GM23338 (cell line): ENCODE measurements at regions not wholly inside any gene's neighbourhood (a gene's known extent, or its start where the extent isn't known, plus 50 kb on each side); places are given as distances from the start of the nearest gene placed in this dataset.

Experiments used
- ATAC-seq: fragments of 200-7000 bp; cut with Tn5 transposase; 3 replicates; pipeline ENCODE4 v1.9.1; 2020
- DNase-seq: peaks from one replicate; pipeline ENCODE4 v3.0.0-alpha.2; 2015; ENCODE audit warnings: low spot score
- H2AFZ ChIP-seq: fragments of 200-600 bp; sonication (generic); 2 replicates; pipeline ENCODE4 v1.8.0; 2016; ENCODE audit warnings: antibody characterized with exemption, mild to moderate bottlenecking, moderate library complexity
- H3F3A ChIP-seq: fragments of 200-600 bp; sonication (generic); replicated peaks from 2 replicates; pipeline ENCODE4 v1.8.0; 2017; ENCODE audit warnings: antibody characterized with exemption, mixed run types, low read depth
- H3K27ac ChIP-seq: fragments of 200-600 bp; sonication (generic); 2 replicates; pipeline ENCODE4 v1.6.1; 2016; ENCODE audit warnings: low read depth
- H3K27me3 ChIP-seq: fragments of 200-600 bp; sonication (generic); 2 replicates; pipeline ENCODE4 v1.8.0; 2016; ENCODE audit warnings: mild to moderate bottlenecking, mixed run types, moderate library complexity; ENCODE audit not compliant: insufficient read depth
- H3K36me3 ChIP-seq: fragments of 200-600 bp; sonication (generic); 2 replicates; pipeline ENCODE4 v1.8.0; 2016; ENCODE audit warnings: mild to moderate bottlenecking; ENCODE audit not compliant: insufficient read depth
- H3K4me1 ChIP-seq: fragments of 200-600 bp; sonication (generic); 2 replicates; pipeline ENCODE4 v1.8.0; 2016; ENCODE audit warnings: mild to moderate bottlenecking, moderate library complexity; ENCODE audit not compliant: insufficient read depth
- H3K4me2 ChIP-seq: fragments of 200-600 bp; sonication (generic); 2 replicates; pipeline ENCODE4 v1.7.1; 2017; ENCODE audit warnings: mixed run types
- H3K4me3 ChIP-seq: fragments of 200-600 bp; sonication (generic); 2 replicates; pipeline ENCODE4 v1.6.1; 2016; ENCODE audit warnings: mixed run types
- H3K79me2 ChIP-seq: fragments of 200-600 bp; sonication (generic); replicated peaks from 2 replicates; pipeline ENCODE4 v1.8.0; 2017; ENCODE audit warnings: mild to moderate bottlenecking; ENCODE audit not compliant: insufficient read depth
- H3K9me2 ChIP-seq: fragments of 200-600 bp; sonication (generic); 2 replicates; pipeline ENCODE4 v1.8.0; 2017; ENCODE audit not compliant: insufficient read depth
- H4K20me1 ChIP-seq: fragments of 200-600 bp; sonication (generic); replicated peaks from 2 replicates; pipeline ENCODE4 v1.8.0; 2017; ENCODE audit warnings: mild to moderate bottlenecking; ENCODE audit not compliant: insufficient read depth
- H3K27ac Mint-ChIP-seq: 2 replicates; pipeline ENCODE4 v1.8.0; 2020; ENCODE audit warnings: inconsistent platforms, mild to moderate bottlenecking, moderate library complexity, mixed read lengths
- H3K27me3 Mint-ChIP-seq: 3 replicates; pipeline ENCODE4 v1.8.0; 2022; ENCODE audit warnings: low read depth, mild to moderate bottlenecking, moderate library complexity, mixed read lengths, inconsistent platforms; ENCODE audit not compliant: insufficient read depth, poor library complexity
- H3K36me3 Mint-ChIP-seq: 3 replicates; pipeline ENCODE4 v1.8.0; 2021; ENCODE audit warnings: low read depth, mild to moderate bottlenecking, inconsistent platforms, moderate library complexity, mixed read lengths
- H3K4me1 Mint-ChIP-seq: 3 replicates; pipeline ENCODE4 v1.8.0; 2020; ENCODE audit warnings: mild to moderate bottlenecking, inconsistent platforms, mixed read lengths
- H3K4me3 Mint-ChIP-seq: 3 replicates; pipeline ENCODE4 v1.8.0; 2021; ENCODE audit warnings: moderate library complexity, mild to moderate bottlenecking, inconsistent platforms, mixed read lengths
- H3K9me3 Mint-ChIP-seq: 3 replicates; pipeline ENCODE4 v1.8.0; 2020; ENCODE audit warnings: moderate library complexity, mild to moderate bottlenecking, inconsistent platforms, mixed read lengths
- CREB1 ChIP-seq: fragments of 250-450 bp; sonication (Bioruptor Pico); IDR thresholded peaks from 2 replicates; pipeline ENCODE4 v1.5.0; 2020; ENCODE audit warnings: low read depth, mild to moderate bottlenecking, moderate library complexity
- ETS1 ChIP-seq: IDR thresholded peaks from 2 replicates; pipeline ENCODE4 v1.6.1; 2016; ENCODE audit warnings: antibody characterized with exemption
- EZH2 ChIP-seq: fragments of 200-600 bp; sonication (generic); IDR thresholded peaks from one replicate; pipeline ENCODE4 v1.8.0; 2017; ENCODE audit warnings: antibody characterized with exemption, mild to moderate bottlenecking, low read depth; ENCODE audit not compliant: unreplicated experiment
- EZH2phosphoT487 ChIP-seq: fragments of 200-600 bp; sonication (generic); IDR thresholded peaks from one replicate; pipeline ENCODE4 v1.8.1; 2018; ENCODE audit warnings: antibody characterized with exemption; ENCODE audit not compliant: unreplicated experiment
- JUNB ChIP-seq: IDR thresholded peaks from one replicate; pipeline ENCODE4 v1.6.1; 2016; ENCODE audit warnings: antibody characterized with exemption; ENCODE audit not compliant: unreplicated experiment
- NANOG ChIP-seq: IDR thresholded peaks from 2 replicates; pipeline ENCODE4 v1.6.1; 2016; ENCODE audit warnings: antibody characterized with exemption, borderline replicate concordance
- POLR2AphosphoS5 ChIP-seq: IDR thresholded peaks from 2 replicates; pipeline ENCODE4 v1.6.1; 2016; ENCODE audit warnings: antibody characterized with exemption, low read depth
- REST ChIP-seq: IDR thresholded peaks from one replicate; pipeline ENCODE4 v1.6.1; 2018; ENCODE audit warnings: antibody characterized with exemption; ENCODE audit not compliant: unreplicated experiment
- STAT1 ChIP-seq: IDR thresholded peaks from one replicate; pipeline ENCODE4 v1.6.1; 2016; ENCODE audit warnings: antibody characterized with exemption; ENCODE audit not compliant: unreplicated experiment
- ZNF114 ChIP-seq: fragments of 250-450 bp; sonication (Bioruptor Pico); IDR thresholded peaks from 2 replicates; pipeline ENCODE4 v1.5.0; 2020; ENCODE audit warnings: mild to moderate bottlenecking, moderate library complexity
- ZNF331 ChIP-seq: fragments of 250-450 bp; sonication (Bioruptor Pico); IDR thresholded peaks from 2 replicates; pipeline ENCODE4 v1.5.0; 2020; ENCODE audit warnings: low read depth, mild to moderate bottlenecking, moderate library complexity
- ZNF462 ChIP-seq: fragments of 250-450 bp; sonication (Bioruptor Pico); IDR thresholded peaks from 2 replicates; pipeline ENCODE4 v1.5.0; 2020; ENCODE audit warnings: mild to moderate bottlenecking, moderate library complexity

- TF ChIP-seq ZNF462 (CRISPR knock-in tag) (no peak), NANOG (no peak), EZH2 (no peak)
These were observed 385.4 kb downstream of the BRINP2 start (continued) for GRCh38 chr1:177556163-177556562.

GRCh38 chr1:177547200-177547599 is 376.4 kb downstream of the BRINP2 start:
- Histone ChIP-seq H3K36me3 (no peaks in the 10 kb centered on the region), H3K4me2 (no peak overlapping the region), H2AFZ (no peak overlapping the region), H3K79me2 (no peaks in the 10 kb centered on the region), H4K20me1 (no peaks in the 10 kb centered on the region), H3K4me3 (no peak overlapping the region), H3K27ac (no peak overlapping the region), H3K9me2 (no peaks in the 10 kb centered on the region), H3K4me1 (no peaks in the 10 kb centered on the region), H3K27me3 (no peaks in the 10 kb centered on the region), H3F3A (no peaks in the 10 kb centered on the region)
- ATAC-seq (no peak), DNase-seq (no peak)
- Mint-ChIP-seq H3K4me3 (no peak overlapping the region), H3K4me1 (no peaks in the 10 kb centered on the region), H3K9me3 (no peaks in the 10 kb centered on the region), H3K36me3 (no peaks in the 10 kb centered on the region), H3K27me3 (no peaks in the 10 kb centered on the region), H3K27ac (no peak overlapping the region)
- no peak for TF ChIP-seq ZNF331 (CRISPR knock-in tag)
- TF ChIP-seq REST: no peak
- TF ChIP-seq STAT1: no peak
- TF ChIP-seq ETS1: no peak
- TF ChIP-seq ZNF114 (CRISPR knock-in tag): no peak
- TF ChIP-seq NANOG: no peak
- TF ChIP-seq POLR2AphosphoS5: no peak
- no peak for TF ChIP-seq JUNB
- no peak for TF ChIP-seq CREB1 (CRISPR knock-in tag)
- TF ChIP-seq EZH2phosphoT487: no peak
